HG03432 (cell line): ENCODE measurements at regions not wholly inside any gene's neighbourhood (a gene's known extent, or its start where the extent isn't known, plus 50 kb on each side); places are given as distances from the start of the nearest gene placed in this dataset.

ENCODE experiments used
- ATAC-seq: cut with Tn5 transposase; IDR thresholded peaks from one replicate; pipeline ENCODE4 v1.9.1; 2021; ENCODE audit warnings: mild to moderate bottlenecking, moderate library complexity; ENCODE audit not compliant: unreplicated experiment

DNA sequence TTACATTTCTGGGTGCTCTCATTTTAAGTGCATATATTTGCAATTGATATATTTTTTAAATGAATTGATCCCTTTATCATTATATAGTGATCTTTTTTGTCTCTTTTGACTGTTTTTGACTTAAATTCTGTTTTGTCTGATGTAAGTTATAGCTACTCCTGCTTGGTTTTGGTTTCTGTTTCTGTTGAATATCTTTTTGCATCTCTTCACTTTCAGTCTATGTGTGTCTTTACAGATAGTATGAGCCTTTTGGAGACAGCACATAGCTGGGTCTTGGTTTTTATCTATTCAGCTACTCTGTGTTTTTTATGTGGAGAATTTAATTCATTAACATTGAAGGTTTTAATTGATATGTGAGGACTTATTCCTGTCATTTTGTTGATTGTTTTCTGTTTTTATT, 311.3 kb downstream of the SPATA31D1 start:
- peak; percentile 69 for ATAC-seq

DNA sequence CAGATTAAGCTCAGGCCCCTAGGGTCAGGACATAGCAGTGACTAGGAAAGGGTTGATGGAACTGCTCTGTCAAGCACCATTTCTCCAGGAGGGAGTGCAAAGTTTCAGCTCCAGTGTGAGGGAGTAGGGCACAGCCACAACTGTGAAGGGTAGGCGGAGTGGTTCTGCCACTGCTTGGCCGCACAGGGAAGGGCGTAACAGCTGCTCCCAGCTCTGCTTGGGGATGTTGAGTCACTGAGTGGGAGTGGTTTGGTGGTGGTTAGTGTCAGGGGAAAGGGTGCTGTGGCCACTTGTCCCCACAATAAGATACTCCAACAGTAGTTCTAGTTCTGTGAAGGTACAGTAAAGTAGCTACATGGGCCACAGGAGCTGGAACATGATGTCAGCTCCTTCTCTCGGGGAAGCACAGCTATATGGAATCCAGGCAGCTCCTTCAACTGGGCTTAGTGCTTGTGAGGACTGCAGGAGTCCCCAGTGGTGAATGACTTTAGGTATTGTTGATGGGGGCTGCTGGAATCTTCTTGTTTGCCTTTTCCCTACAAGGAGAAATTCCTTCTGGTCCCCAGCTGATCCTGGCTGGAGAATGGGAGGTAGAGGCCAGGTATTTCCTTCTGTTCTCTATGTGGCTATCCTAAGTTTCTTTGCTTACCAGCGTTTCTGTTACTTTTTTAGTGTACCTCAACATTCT, 314.5 kb downstream of the SPATA31D1 start:
- no peak for ATAC-seq

DNA sequence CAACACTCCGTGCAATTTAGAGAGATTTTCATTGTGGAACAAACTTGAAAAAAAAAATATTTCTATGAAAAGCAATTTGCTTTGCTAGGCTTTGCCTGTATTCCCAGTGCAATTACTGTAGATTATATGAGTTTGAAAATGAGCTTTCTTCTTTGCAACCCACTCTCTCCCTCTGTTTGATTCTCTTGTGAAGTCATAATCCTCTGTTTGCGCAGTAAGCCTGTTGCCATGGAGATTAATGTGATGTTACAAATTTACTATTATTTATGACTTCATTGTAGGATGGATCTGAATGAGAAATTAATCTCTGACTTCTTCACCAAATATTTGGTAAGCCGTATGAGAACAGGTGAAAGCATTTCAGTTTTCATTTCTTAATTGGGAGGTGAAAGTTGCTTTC, 320.3 kb downstream of the SPATA31D1 start:
- no peak for ATAC-seq

DNA sequence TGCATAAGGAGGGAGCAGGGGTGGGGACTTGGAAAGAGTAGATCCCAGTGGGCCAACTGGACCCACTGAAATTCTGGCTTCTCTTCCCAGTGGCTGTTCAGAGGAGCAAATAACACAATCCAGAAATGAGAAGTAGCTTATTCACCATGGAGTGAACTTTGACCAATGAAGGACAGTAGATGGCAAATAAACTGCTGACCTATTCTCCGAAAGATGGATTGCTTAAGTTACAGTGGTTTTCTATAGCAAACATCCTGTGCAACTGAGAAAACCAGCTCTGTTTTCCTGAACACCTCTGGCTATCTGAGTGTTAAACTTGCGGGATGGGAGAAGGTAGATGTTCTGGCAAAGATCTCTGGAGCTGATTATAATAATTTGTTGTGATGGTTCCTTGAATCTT, 325.1 kb downstream of the SPATA31D1 start:
- no peak for ATAC-seq

DNA sequence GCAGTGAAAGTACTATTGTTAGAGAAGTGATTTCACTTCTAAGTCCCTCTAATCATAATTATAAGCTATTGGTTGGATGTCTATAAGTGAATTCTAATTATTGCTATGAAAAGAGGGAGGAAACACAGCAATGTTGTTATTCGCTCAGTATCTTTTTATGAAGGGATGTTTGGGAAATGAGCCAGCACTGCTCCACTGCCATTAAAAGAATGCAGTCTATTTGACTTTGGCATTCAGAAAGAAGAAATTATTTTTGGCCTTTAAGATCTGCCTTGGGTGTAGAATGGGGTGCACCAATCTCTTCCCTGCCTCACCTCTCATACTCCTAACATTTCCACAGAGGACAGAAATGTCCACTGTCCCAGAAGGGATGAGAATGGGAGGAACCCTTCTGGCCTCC, 332.0 kb downstream of the SPATA31D1 start:
- no peak for ATAC-seq

DNA sequence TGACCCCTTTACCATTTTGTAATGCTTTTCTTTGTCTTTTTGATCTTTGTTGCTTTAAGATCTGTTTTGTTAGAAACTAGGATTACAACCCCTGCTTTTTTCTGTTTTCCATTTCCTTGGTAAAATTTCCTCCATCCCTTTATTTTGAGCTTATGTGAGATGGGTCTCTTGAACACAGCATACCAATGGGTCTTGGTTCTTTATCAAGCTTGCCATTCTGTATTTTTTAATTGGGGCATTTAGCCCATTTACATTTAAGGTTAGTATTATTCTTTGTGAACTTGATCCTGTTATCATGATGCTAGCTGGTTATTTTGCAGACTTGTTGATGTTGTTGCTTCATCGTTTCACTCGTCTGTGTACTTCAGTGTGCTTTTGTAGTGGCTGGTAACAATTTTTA, 337.3 kb downstream of the SPATA31D1 start:
- no peak for ATAC-seq

DNA sequence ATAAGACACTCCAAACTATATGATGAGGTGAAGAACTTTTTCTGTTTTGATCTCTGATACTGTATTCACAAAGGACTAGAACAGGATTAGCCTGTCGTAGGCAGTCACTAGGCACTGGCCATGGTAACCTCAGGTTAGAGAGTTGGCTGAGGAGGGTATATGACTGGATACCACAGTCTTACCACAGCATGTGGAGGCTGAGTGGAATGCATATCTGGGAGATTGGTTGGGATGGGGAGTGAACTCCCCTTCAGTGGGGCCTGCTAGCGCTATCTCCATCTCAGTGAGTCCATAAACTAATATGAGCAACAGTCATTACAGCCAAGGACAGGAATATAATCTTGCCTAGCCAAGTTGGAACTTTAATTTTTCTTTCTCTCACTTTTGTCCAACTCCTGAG, 339.1 kb downstream of the SPATA31D1 start:
- no peak for ATAC-seq

DNA sequence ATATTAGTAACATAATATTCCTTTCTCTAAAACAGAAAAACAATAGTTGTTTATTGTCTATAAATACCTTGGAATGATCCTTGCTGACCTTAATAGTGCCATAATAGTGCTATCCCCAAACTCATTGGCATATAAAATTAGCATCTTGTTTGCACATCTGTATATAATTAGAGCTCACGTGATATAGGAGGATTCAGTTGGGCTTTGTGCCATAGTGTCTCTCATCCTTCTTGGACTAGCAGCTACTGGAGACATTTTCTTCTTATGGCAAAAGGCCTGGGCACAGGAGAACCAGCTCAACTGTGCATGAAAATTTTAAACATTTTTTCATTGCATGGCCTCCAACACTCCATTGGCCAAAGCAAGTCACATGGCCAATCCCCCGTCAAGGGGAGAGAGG, 342.5 kb downstream of the SPATA31D1 start:
- ATAC-seq: no peak

DNA sequence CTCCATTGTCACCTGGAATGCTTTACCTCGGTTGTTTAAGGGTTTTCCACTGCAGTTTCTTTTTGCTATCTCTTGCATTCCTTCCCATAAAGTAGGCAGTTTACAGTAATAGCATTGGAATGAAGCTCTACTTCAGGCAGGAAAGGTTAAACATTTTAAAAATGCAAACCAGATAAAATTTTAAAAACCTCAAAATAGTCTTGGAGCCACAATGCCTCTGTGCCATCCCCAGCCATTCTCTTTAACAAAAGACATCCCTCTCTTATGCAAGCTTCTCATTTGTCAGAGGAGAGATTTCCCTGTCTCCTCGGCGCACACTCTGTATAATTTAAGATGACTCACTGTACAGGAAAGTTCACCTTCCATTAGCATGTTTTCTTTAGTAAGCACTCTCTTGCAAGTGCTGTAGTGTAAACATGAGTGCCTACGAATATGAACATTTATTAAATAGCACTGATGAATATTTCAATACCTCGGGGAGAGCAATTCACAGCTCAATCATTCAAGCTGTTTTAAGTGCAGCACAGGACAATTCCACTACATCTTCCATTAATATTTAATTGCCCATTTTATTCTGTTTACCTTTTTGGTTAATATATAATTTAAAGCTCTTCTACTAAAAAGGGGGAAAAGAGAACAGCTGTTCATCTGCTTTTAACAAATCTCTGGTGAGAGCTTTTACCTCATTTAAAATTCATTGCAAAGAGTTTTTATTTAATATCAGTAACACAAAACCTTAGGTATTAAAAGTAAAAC, 343.6 kb downstream of the SPATA31D1 start:
- no peak for ATAC-seq

DNA sequence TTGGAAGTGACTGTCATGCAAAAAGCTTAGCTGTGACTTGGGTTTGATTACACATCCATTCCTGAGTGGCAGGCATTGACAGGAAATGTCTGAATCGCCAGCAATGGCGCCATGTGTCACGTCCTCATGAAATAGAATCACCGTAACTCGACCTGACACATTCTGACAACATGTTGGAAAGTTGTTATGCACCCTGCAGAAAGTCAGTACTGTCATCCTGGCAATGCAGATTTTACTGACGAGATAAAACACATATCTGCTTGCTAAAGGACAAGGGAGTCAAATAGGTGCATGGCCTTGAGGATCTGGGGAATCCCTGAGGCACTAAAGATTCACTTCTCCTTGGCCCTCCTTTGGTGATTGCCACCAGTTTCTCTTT, 344.2 kb downstream of the SPATA31D1 start:
- no peak for ATAC-seq

DNA sequence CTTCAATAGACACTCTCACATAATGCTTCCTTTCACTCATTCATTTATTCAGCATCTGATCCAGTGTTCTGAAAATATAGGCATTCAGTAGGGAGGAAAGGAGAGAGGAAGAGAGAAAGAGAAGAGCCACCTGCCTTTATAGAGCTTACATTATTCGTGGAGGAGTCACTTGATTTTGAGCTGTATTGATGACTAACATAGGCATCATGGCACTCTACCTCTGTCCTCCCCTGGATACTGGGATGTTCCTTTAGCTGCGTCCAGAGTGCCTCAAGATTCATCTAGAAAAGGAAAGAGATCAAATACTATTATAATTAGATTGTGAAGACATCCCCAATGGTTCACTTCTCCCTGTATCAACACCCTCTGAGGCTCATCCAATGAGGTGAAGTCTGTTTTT, 345.1 kb downstream of the SPATA31D1 start:
- no peak for ATAC-seq

DNA sequence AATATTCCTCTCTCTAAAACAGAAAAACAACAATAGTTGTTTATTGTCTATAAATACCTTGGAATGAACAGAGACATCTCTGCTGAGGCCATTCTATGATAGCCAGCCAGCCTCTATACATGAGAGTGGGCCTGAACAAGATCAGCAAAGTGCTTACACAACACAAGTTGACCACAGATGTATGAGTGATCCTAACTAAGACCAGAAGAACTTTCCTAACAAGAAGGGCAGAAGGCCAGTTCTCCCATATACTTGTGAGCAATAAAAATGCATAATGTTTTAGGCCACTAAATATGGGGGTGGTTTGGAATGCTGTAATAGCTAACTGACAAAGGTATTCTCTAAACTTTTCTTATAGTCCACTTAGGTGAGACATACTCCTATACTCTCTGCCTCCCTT, 345.7 kb downstream of the SPATA31D1 start:
- no peak for ATAC-seq

DNA sequence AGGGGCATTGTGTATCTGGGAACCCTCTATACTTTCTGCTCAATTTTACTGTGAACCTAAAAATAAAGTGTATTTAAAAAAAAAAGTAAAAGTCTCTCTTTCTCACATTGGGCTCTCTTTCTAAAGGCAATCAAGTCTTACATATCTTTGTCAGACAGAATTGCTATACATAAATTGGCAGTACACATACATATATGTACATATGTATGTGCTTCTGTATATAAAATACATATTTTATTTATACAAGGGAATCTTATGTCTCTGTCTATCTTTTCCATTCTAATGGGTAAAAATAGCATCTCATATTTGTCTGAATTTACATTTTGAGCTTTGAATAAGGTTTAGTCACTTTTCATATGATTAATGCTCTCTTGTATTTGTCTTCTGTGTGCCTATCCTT, 348.8 kb downstream of the SPATA31D1 start:
- no peak for ATAC-seq

DNA sequence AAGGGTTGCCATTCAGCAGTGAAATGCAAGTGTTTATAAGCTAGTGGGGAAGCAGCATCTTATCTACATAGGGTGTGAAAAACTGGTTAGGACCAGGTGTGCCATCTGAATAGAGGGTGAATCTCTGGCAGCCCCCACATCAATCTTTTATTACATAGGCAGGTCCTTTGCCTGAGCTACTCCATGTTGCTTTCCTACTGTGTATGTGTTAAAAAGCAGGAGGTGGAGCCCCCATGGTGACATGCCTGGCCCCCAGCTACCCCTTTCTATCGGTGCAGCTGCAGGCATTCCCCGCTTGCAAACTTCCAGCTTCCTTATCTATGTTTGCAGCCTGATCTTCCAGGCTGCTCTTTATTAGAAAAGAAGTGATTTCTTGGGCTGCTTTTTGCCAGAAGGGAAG, 353.5 kb downstream of the SPATA31D1 start:
- no peak for ATAC-seq

DNA sequence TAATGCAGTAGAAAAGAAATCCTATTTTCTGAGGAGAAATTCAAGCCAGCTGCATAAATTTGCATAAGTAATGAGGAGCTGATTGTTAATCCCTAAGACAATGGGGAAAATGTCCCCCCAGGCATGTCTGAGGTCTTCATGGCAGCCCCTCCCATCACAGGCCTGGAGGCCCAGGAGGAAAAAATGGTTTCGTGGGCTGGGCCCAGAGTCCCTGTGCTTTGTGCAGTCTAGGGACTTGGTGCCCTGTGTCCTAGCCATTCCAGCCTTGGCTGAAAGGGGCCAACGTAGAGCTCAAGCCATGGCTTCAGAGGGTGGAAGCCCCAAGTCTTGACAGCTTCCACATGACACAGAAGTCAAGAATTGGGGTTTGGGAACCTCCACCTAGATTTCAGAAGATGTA, 357.5 kb downstream of the SPATA31D1 start:
- ATAC-seq: no peak

DNA sequence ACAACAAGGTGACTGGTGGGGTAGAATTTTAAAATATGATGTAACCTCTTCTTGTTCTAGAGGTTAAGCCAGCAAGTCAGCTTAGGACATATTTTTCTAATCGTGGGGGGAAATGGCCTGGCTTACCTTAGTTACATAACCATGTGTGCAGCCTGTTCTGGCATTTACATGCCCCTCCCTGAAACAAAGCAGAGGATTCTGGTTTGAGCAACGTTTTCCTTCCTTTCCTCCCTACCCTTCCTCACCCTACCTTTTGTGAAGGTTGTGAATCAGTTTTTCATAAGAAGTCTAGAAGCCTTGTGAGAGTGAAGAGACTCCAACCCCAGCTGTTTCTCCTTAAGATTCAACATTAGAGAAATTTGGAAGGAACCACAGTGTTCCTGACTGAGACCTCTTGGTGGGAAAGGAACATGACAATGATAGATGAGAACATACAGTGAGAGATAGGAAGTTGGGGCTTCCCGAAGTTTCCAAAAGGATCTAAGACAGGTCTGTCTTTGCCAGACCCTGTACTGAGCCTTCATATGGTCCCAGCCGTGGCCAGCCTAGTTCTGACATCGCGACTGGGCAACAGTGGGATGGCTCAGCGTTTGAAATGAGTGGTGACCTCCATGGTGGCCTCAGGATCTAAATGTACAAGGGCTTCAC, 365.2 kb downstream of the SPATA31D1 start:
- ATAC-seq: no peak

DNA sequence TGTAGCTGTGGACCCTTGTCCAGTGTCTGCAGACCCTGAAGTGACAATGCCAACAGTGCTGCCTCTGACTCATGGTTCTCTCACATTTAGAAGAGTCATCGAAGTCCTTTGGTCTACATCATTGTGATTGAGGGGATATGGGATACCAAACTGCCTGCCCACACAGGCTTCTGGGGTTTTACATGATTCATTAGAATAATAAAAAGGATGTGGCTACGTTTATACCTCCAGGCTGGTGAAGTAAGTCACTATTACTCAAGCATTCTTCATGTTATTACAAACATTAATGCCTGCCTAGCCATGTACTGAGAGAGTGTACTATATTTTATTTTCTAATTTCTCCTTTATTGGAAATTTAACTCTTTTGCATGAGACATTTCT, 365.7 kb downstream of the SPATA31D1 start:
- ATAC-seq: no peak

DNA sequence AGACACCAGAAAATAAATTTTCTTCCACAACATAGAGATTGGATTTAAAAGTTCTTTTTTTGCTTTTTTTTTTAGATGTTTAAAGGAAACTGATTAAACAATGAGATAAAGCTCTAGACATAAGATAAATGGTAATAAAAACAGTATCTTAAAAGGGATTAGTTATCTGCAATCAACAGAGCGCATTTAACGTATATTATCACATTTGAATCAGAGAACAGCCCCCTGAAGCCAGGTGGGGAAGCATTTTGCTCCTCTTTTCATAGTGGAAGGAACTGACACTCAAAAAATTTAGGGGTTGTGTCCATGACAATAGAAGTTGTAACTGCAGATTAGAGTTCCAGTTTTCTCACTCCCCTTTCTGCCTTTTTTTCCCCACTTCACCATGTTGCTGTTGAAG, 367.6 kb downstream of the SPATA31D1 start:
- ATAC-seq: no peak

DNA sequence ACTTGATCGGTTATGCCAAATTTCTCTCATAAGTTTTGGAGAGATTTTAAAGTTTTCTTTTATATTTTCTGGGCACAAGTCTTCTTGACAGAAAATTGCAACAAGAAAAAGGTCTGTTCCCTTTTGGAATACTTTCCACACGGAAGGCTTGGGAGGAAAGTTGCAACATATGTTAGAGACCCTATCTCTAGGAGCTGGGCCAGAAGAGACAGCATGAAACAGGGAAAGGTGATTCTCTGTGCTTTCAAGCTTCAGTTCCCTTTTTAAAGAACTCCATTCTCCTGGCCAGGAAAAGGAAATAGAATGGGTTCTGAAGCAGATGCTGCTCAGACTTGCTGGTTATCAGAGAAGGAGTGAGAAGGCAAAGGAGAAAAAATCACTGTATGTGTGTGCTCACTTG, 368.3 kb downstream of the SPATA31D1 start:
- no peak for ATAC-seq

DNA sequence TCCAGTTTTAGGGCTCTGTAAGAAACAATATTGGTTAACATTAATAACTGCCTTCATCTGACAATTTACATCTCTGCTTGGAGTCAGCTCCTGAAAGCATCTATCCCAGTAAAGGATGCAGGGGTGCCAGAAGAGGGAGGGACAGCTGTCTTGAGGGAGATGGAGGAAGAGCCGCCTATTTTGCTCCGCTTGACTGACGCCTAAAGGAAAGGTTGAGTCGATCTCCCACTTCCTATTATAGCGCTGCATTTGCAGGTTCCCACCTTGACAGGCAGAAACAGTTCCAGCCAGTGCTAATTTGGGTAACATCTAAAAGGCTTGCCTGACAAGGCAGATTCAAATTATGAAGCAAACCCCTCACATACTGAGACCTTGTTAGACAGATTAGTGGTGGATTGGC, 374.6 kb downstream of the SPATA31D1 start:
- no peak for ATAC-seq

DNA sequence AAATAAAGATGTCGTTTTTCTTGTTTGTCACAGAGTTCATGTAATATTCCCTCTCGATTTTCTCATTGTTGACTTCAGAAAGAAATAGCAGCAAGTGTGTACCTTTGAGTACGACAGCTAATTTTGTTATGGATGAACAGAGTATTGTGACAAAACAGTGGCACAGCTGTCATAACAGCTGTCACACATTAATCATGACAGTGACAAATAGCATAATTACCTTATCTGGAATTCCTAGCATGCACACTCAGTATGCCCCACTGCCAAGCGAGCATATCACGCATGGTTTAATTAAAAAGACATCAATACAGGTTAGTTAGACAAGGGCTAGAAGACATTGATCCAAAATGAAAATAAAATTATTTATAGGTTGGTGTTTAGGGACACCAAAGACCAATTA, 375.1 kb downstream of the SPATA31D1 start:
- ATAC-seq: no peak

DNA sequence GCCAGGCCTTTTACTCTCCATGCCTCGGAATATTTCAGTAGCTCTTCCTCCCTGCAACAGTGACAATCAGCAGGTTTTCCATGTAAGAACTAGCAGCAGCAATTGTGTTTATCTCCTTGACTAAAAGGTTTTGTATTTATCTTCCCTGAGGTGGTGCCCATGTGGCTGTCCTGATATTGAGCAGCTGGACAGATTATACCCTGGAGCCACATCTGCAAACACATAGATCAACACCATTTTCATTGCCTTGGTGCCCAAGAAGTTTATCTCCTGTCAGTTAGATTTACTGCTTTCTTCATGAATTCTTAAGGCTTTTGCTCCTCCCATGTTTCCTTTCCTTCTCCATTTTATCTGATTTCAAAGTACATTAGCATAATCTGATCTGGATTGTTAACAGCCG, 378.4 kb downstream of the SPATA31D1 start:
- ATAC-seq: no peak
